HepG2 (cell line): ENCODE measurements at regions not wholly inside any gene's neighbourhood (a gene's known extent, or its start where the extent isn't known, plus 50 kb on each side); places are given as distances from the start of the nearest gene placed in this dataset.

ENCODE experiments used
- HDAC2 ChIP-seq: sonication (generic); formaldehyde crosslinking; IDR thresholded peaks from 2 replicates; pipeline ENCODE4 v1.4.0; 2020; ENCODE audit warnings: missing genetic modification reagents
- HHEX ChIP-seq: IDR thresholded peaks from 2 replicates; pipeline ENCODE4 v1.6.1; 2016; ENCODE audit warnings: control low read depth
- RAD21 ChIP-seq: fragments of 450-650 bp; formaldehyde crosslinking; IDR thresholded peaks from 2 replicates; pipeline ENCODE4 v1.5.0; 2020; ENCODE audit warnings: mild to moderate bottlenecking
- RFX5 ChIP-seq: IDR thresholded peaks from 2 replicates; pipeline ENCODE4 v1.6.1; 2011; ENCODE audit warnings: low read depth, low read length, improper control_type of control experiment
- ZBTB7A ChIP-seq: sonication (generic); formaldehyde crosslinking; IDR thresholded peaks from 2 replicates; pipeline ENCODE4 v1.8.0; 2022; ENCODE audit warnings: mild to moderate bottlenecking, missing genetic modification reagents
- ZNF670 ChIP-seq: sonication (generic); formaldehyde crosslinking; IDR thresholded peaks from 2 replicates; pipeline ENCODE4 v1.8.0; 2022; ENCODE audit warnings: mild to moderate bottlenecking, missing genetic modification reagents, borderline replicate concordance
- TF ChIP-seq, protein P1 (sequence below): sonication (generic); formaldehyde crosslinking; IDR thresholded peaks from 2 replicates; pipeline ENCODE4 v1.5.0; 2020; ENCODE audit warnings: mild to moderate bottlenecking, missing genetic modification reagents, moderate library complexity
- TF ChIP-seq, protein P2 (sequence below): sonication (generic); formaldehyde crosslinking; IDR thresholded peaks from 2 replicates; pipeline ENCODE4 v1.5.1; 2020; ENCODE audit warnings: mild to moderate bottlenecking, moderate library complexity, missing genetic modification reagents

DNA sequence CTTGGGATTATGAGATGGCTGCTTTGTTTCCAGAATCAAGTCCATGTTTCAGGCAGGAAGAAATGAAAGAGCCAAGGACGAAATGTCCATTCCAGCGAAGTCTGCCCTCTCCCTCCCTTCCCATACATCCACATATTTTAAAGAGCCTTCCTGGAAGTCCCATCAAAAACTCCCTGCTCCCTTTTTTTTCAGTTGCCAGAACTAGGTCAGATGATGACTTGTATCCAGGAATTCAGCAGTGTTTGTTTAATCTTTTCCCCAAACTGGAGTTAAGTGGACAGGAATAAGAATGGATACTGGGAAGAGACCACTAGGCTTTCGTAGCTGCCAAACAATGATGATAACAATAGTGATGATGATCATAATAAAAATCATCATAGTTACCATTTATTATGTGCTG, 198.7 kb downstream of the MEIS1 start:
- TF ChIP-seq RAD21 (CRISPR knock-in tag) (no peak), HHEX (CRISPR knock-in tag) (no peak), HDAC2 (no peak), ZBTB7A (CRISPR knock-in tag) (no peak), RFX5 (no peak), ZNF670 (CRISPR knock-in tag) (no peak)
- TF ChIP-seq, protein P1, sequence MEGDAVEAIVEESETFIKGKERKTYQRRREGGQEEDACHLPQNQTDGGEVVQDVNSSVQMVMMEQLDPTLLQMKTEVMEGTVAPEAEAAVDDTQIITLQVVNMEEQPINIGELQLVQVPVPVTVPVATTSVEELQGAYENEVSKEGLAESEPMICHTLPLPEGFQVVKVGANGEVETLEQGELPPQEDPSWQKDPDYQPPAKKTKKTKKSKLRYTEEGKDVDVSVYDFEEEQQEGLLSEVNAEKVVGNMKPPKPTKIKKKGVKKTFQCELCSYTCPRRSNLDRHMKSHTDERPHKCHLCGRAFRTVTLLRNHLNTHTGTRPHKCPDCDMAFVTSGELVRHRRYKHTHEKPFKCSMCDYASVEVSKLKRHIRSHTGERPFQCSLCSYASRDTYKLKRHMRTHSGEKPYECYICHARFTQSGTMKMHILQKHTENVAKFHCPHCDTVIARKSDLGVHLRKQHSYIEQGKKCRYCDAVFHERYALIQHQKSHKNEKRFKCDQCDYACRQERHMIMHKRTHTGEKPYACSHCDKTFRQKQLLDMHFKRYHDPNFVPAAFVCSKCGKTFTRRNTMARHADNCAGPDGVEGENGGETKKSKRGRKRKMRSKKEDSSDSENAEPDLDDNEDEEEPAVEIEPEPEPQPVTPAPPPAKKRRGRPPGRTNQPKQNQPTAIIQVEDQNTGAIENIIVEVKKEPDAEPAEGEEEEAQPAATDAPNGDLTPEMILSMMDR (CRISPR knock-in tag) = no peak
- TF ChIP-seq, protein P2, sequence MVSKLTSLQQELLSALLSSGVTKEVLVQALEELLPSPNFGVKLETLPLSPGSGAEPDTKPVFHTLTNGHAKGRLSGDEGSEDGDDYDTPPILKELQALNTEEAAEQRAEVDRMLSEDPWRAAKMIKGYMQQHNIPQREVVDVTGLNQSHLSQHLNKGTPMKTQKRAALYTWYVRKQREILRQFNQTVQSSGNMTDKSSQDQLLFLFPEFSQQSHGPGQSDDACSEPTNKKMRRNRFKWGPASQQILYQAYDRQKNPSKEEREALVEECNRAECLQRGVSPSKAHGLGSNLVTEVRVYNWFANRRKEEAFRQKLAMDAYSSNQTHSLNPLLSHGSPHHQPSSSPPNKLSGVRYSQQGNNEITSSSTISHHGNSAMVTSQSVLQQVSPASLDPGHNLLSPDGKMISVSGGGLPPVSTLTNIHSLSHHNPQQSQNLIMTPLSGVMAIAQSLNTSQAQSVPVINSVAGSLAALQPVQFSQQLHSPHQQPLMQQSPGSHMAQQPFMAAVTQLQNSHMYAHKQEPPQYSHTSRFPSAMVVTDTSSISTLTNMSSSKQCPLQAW (CRISPR knock-in tag) = no peak
